HG03175 (cell line): ENCODE measurements at regions not wholly inside any gene's neighbourhood (a gene's known extent, or its start where the extent isn't known, plus 50 kb on each side); places are given as distances from the start of the nearest gene placed in this dataset.
"Not testable (repeated sequence)": the region's sequence is repeated elsewhere in the genome, so short reads cannot be mapped to it uniquely, and the experiment has no call there.

Source experiments
- ATAC-seq: cut with Tn5 transposase; IDR thresholded peaks from one replicate; pipeline ENCODE4 v1.9.1; 2021; ENCODE audit warnings: mild to moderate bottlenecking, moderate library complexity; ENCODE audit not compliant: unreplicated experiment

DNA sequence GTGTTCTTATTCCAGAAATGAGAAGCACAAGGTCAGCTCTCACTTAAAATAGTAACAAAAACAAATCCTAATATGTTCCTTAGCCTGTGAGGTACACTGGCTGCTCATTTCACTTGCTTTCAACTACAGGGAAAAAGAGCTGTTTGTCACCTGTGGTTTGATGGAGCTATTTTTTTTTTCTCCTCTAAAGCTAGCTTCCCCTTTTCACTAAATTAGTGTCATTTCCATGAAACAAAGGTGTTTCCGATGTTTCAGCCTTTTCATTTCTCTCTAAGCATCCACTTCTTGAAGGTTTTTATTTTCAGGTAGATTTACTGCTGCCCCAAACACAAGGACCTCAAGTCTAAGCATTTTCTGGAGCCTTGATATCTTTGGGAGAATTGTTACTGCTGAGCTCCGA lies 148.6 kb downstream of the RBMX2 start:
- no peak for ATAC-seq

DNA sequence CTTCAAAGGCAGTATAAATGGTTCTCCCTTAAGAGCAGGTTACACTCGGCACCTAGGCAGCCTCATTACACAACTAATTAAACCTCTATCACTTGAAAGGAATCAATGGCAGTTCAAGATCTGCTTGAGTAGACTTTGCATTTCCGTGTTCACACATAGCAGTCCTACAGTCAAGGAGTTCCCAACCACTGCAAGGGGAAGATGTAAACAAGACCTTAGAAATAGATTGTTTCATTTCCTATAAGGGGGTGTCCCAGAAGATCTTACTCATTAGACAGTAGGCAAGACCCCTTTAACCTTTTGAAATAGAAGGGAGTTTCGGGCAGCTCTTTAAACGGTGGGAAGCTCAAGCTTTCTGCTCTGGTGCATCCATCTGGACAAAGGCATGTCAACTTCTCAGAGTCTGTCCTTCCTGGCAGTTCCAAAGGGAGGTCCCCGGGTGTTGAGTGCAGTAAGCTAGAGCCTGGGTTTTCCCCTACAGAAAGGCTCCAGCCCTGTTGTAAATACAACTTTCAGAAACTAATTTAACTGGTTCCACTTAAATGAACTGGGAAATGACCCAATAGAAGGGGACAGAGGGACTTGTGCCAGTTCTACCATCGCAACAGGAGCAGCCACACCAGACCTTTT lies 150.8 kb downstream of the RBMX2 start:
- peak; percentile 81 for ATAC-seq

DNA sequence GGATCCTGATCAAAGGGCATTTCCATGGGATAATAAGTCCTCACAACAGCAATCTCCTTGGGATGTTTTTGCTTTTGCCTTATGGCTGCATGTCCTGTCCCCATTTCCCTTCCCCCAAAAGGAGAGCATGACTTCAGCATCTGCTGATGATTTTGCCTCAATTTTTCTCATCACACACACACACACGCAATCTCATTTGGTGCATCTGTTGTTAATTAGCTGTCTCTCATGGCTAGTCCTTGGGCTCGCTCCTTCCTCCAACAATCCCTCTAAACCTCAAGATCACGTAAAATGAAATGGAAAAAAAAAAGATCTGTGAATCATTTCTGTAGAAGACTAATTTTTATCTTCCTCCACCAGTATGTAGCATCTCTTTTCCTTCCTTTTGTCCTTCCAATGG lies 153.6 kb downstream of the RBMX2 start:
- ATAC-seq: no peak

DNA sequence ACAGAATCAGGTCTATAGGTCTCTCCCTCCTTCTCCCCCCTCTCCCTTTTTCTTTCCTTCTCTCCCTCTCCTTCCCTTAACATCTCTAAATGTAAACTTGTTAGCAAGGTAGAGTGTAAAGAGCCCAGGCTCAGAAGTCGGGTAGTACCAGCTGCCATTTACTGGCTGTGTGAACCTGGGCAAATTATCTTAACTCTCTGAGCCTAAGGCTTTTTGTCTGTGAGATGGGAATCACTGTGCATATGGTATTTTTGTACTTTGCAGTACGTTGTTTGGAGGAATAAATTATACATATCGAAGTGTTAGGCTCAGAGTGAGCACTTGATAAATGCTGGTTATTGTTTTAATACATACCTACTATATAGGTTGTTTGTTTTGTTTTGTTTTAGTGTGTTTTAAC lies 154.0 kb downstream of the RBMX2 start:
- no peak for ATAC-seq

DNA sequence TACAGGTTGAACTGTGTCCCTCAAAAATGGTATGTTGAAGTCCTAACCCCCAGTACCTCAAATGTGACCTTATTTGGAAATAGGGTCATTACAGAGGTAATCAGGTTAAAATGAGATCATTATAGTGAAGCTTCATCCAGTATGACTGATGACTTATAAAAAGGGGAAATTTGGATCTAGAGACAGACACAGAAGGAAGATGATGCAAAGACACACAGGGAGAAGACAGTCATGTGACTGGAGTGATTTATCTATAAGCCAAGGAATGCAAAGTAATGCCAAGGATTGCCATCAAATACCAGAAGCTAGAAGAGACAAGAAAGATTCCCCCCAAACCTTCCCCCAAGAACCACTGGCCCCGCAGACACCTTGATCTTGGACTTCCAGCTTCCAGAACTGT lies 155.2 kb downstream of the RBMX2 start:
- no peak for ATAC-seq

DNA sequence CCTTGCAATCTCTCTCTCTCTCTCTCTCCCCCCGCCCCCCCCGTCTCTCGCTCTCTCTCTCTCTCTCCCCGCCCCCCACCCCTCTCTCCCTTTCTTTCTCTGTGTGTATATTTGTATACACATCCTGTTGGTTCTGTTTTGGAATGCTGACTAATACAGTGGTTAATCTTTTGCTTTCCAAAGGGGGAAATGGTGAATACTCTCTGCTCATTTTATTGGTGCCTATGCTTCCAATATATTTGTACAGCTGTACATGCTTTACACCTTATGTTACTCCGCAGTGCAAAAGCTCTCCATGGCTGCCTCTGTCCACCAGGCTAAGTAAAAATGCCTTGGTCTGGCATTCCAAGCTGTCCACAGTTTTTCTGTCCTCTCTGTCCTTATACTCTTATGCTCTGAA lies 158.8 kb downstream of the RBMX2 start:
- ATAC-seq: no peak

DNA sequence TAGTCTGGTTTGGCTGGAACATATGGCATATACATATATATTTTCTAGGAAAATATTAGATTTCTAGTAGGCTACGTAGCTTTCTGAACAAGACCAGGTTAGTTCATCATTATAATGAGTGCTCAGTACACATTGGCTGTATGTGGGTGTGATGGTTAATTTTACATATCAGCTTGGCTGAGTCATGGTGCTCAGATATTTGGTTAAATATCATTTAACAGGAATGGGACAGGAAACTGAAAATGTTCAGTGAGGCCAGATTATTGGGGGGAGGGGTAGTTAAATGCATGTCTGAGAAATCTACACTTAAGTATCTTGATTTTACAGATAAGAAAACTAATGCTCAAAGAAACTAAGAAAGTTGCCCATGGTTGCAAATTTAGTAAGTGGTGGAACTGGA lies 160.1 kb downstream of the RBMX2 start:
- no peak for ATAC-seq

DNA sequence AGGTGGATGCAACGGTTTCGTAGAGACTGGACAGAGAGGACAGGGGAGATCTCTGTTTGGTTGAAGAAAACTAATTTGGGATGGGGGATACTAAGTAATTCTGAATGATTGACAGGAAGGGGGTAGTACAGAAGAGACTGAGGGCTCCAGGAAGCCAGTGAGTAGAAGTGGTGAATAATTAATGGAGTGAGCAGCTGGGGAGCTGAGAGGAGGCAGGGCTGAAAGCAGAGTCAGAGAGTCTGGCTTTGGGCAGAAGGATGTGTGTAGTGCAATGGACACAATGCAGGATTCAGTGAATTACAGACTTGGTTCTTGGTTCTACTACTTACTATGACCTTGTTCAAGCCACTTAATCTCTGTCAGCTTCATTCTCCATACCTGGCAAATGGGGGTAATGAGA lies 161.7 kb downstream of the RBMX2 start:
- peak; percentile 80 for ATAC-seq

DNA sequence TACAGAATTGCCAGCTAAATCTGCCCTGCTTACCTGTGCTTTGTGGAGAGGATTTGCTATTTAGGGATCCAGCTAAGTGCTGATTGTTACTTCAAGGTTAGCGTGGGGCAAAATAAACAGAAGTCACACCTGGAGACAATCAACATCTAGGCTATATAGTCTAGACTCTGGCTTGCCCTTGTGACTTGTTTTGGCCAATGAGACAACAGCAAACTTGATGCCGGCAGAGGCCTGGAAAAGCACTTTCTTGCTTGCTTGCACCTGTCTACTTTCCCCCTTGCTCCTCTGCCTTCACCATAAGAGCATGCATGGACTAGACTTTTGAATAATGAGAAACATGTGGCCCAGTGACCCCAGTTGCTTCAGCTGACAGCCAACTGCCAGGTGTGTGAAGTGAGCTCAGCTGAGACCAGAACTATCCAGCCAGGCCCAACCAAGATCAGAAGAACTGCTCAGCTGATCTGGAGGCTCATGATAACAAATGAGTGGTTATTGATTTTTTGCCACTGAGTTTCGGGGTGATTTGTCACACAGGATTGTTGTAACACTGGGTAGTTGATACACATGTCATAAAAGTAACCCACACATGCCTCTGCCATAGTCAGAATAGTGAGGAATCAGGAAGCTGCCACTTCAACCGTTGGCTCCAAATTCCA lies 164.4 kb downstream of the RBMX2 start:
- no peak for ATAC-seq

DNA sequence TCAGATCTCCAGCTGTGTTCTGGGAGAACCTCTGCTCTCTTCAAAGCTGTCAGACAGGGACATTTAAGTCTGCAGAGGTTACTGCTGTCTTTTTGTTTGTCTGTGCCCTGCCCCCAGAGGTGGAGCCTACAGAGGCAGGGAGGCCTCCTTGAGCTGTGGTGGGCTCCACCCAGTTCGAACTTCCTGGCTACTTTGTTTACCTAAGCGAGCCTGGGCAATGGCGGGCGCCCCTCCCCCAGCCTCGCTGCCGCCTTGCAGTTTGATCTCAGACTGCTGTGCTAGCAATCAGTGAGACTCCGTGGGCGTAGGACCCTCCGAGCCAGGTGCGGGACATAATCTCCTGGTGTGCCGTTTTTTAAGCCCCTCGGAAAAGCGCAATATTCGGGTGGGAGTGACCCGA lies 171.2 kb downstream of the RBMX2 start:
- not testable (repeated sequence) for ATAC-seq
